ENCODE measurements at regions not wholly inside any gene's neighbourhood (a gene's known extent, or its start where the extent isn't known, plus 50 kb on each side); places are given as distances from the start of the nearest gene placed in this dataset.

GRCh38 chr4:79621061-79621460 lies 213.0 kb upstream of the GK2 start:
- H3K4me1 Mint-ChIP-seq (ENCODE audit: low read depth, unreplicated experiment), result no peaks in the 10 kb centered on the region
- FAIRE-seq, result no peak
- H3K4me3 Mint-ChIP-seq (ENCODE audit: unreplicated experiment), result no peak overlapping the region
- H3K4me2 ChIP-seq (ENCODE audit: low read length), result no peak overlapping the region
- no peak overlapping the region for H3K9ac ChIP-seq (ENCODE audit: low read length)
- H3K27ac Mint-ChIP-seq (ENCODE audit: unreplicated experiment), result no peak overlapping the region
- no peaks in the 10 kb centered on the region for H3K27me3 Mint-ChIP-seq (ENCODE audit: low read depth, unreplicated experiment)
- H3K9me3 Mint-ChIP-seq (ENCODE audit: unreplicated experiment), result no peaks in the 10 kb centered on the region
- no peaks in the 10 kb centered on the region for H3K9me3 ChIP-seq (ENCODE audit: insufficient read depth, low read depth, low read length)
- H2AFZ ChIP-seq (ENCODE audit: low read depth, low read length), result no peak overlapping the region
- H3K36me3 ChIP-seq (ENCODE audit: insufficient read depth, low read length), result no peaks in the 10 kb centered on the region
- no peaks in the 10 kb centered on the region for H3K4me1 ChIP-seq (ENCODE audit: insufficient read depth, low read length)
- H3K79me2 ChIP-seq (ENCODE audit: insufficient read depth, low read length), result no peaks in the 10 kb centered on the region
- no peaks in the 10 kb centered on the region for H4K20me1 ChIP-seq (ENCODE audit: insufficient read depth, low read length)
- H3K27ac ChIP-seq (ENCODE audit: low read depth, low read length), result no peak overlapping the region
- no peak for DNase-seq (ENCODE audit: low read depth)
- H3K36me3 Mint-ChIP-seq (ENCODE audit: low read depth, unreplicated experiment), result no peaks in the 10 kb centered on the region
- no peak overlapping the region for H3K4me3 ChIP-seq (ENCODE audit: insufficient read depth, low read depth, low read length)
- no peaks in the 10 kb centered on the region for H3K27me3 ChIP-seq (ENCODE audit: insufficient read depth, low read length)
- TF ChIP-seq CTCF (IDR thresholded peaks at IDR 0.05; ENCODE audit: insufficient read depth, low read depth, low read length), result no peak
- no peak for TF ChIP-seq EZH2 (IDR thresholded peaks at IDR 0.05; ENCODE audit: insufficient read depth, low read length)

- no peak overlapping the region for H3K27ac Mint-ChIP-seq (ENCODE audit: unreplicated experiment)
- no peaks in the 10 kb centered on the region for H3K36me3 Mint-ChIP-seq (ENCODE audit: low read depth, unreplicated experiment)
- no peaks in the 10 kb centered on the region for H3K4me1 ChIP-seq (ENCODE audit: insufficient read depth, low read length)
- no peak for FAIRE-seq
- H3K4me3 ChIP-seq (ENCODE audit: insufficient read depth, low read depth, low read length), result no peak overlapping the region
- H3K27me3 ChIP-seq (ENCODE audit: insufficient read depth, low read length), result no peaks in the 10 kb centered on the region
- no peak overlapping the region for H2AFZ ChIP-seq (ENCODE audit: low read depth, low read length)
- TF ChIP-seq CTCF (IDR thresholded peaks at IDR 0.05; ENCODE audit: insufficient read depth, low read depth, low read length) (no peak), EZH2 (IDR thresholded peaks at IDR 0.05; ENCODE audit: insufficient read depth, low read length) (no peak)
- no peaks in the 10 kb centered on the region for H3K27me3 Mint-ChIP-seq (ENCODE audit: low read depth, unreplicated experiment)
- H3K4me1 Mint-ChIP-seq (ENCODE audit: low read depth, unreplicated experiment), result no peaks in the 10 kb centered on the region
- H4K20me1 ChIP-seq (ENCODE audit: insufficient read depth, low read length), result no peaks in the 10 kb centered on the region
- no peak for DNase-seq (ENCODE audit: low read depth)
- H3K9ac ChIP-seq (ENCODE audit: low read length), result no peak overlapping the region
- no peaks in the 10 kb centered on the region for H3K9me3 ChIP-seq (ENCODE audit: insufficient read depth, low read depth, low read length)
- no peak overlapping the region for H3K4me3 Mint-ChIP-seq (ENCODE audit: unreplicated experiment)
- no peaks in the 10 kb centered on the region for H3K79me2 ChIP-seq (ENCODE audit: insufficient read depth, low read length)
- H3K36me3 ChIP-seq (ENCODE audit: insufficient read depth, low read length), result no peaks in the 10 kb centered on the region
- H3K9me3 Mint-ChIP-seq (ENCODE audit: unreplicated experiment), result no peaks in the 10 kb centered on the region
- no peak overlapping the region for H3K27ac ChIP-seq (ENCODE audit: low read depth, low read length)
- no peak overlapping the region for H3K4me2 ChIP-seq (ENCODE audit: low read length)
These were observed 212.6 kb upstream of the GK2 start for GRCh38 chr4:79620617-79621016.

GRCh38 chr4:79613269-79613935 lies 205.4 kb upstream of the GK2 start:
- H3K27ac ChIP-seq (ENCODE audit: low read depth, low read length), result no peak overlapping the region

More at GRCh38 chr4:79613269-79613935, 205.4 kb upstream of the GK2 start:
- no peaks in the 10 kb centered on the region for H3K79me2 ChIP-seq (ENCODE audit: insufficient read depth, low read length)
- DNase-seq (ENCODE audit: low read depth) (no peak), FAIRE-seq (no peak)
- H3K4me1 ChIP-seq (ENCODE audit: insufficient read depth, low read length), result no peaks in the 10 kb centered on the region
- H3K27me3 ChIP-seq (ENCODE audit: insufficient read depth, low read length), result no peaks in the 10 kb centered on the region
- H3K36me3 ChIP-seq (ENCODE audit: insufficient read depth, low read length), result no peaks in the 10 kb centered on the region
- H3K9ac ChIP-seq (ENCODE audit: low read length), result no peak overlapping the region
- H3K4me3 ChIP-seq (ENCODE audit: insufficient read depth, low read depth, low read length), result no peak overlapping the region
- no peaks in the 10 kb centered on the region for H3K4me1 Mint-ChIP-seq (ENCODE audit: low read depth, unreplicated experiment)
- H3K4me2 ChIP-seq (ENCODE audit: low read length), result no peak overlapping the region
- no peak overlapping the region for H3K4me3 Mint-ChIP-seq (ENCODE audit: unreplicated experiment)
- no peaks in the 10 kb centered on the region for H3K9me3 Mint-ChIP-seq (ENCODE audit: unreplicated experiment)
- H3K9me3 ChIP-seq (ENCODE audit: insufficient read depth, low read depth, low read length), result no peaks in the 10 kb centered on the region
- no peak overlapping the region for H2AFZ ChIP-seq (ENCODE audit: low read depth, low read length)
- TF ChIP-seq EZH2 (IDR thresholded peaks at IDR 0.05; ENCODE audit: insufficient read depth, low read length) (no peak), CTCF (IDR thresholded peaks at IDR 0.05; ENCODE audit: insufficient read depth, low read depth, low read length) (no peak)
- H4K20me1 ChIP-seq (ENCODE audit: insufficient read depth, low read length), result no peaks in the 10 kb centered on the region
- H3K27me3 Mint-ChIP-seq (ENCODE audit: low read depth, unreplicated experiment), result peaks cover 3% of the 10 kb centered on the region
- no peak overlapping the region for H3K27ac Mint-ChIP-seq (ENCODE audit: unreplicated experiment)
- H3K36me3 Mint-ChIP-seq (ENCODE audit: low read depth, unreplicated experiment), result no peaks in the 10 kb centered on the region

All from astrocyte (in vitro differentiated cells and primary cell).